Loucy (cell line): ENCODE measurements at regions not wholly inside any gene's neighbourhood (a gene's known extent, or its start where the extent isn't known, plus 50 kb on each side); places are given as distances from the start of the nearest gene placed in this dataset.

Source experiments
- H2AFZ ChIP-seq: fragments of 200-600 bp; sonication (generic); 2 replicates; pipeline ENCODE4 v1.6.0; 2016; ENCODE audit warnings: antibody characterized with exemption, mild to moderate bottlenecking, low read length, moderate library complexity
- H3F3A ChIP-seq: fragments of 200-600 bp; 2 replicates; pipeline ENCODE4 v1.6.0; 2016; ENCODE audit warnings: antibody characterized with exemption, low read depth, mild to moderate bottlenecking
- H3K27me3 ChIP-seq: fragments of 200-600 bp; sonication (generic); 2 replicates; pipeline ENCODE4 v1.6.1; 2014; ENCODE audit warnings: low read length, mild to moderate bottlenecking; ENCODE audit not compliant: insufficient read depth, poor library complexity, severe bottlenecking
- H3K36me3 ChIP-seq: fragments of 200-600 bp; sonication (generic); 2 replicates; pipeline ENCODE4 v1.6.1; 2016; ENCODE audit warnings: low read length; ENCODE audit not compliant: insufficient read depth
- H3K4me1 ChIP-seq: fragments of 200-600 bp; sonication (generic); 2 replicates; pipeline ENCODE4 v1.5.1; 2014; ENCODE audit warnings: low read length, mild to moderate bottlenecking; ENCODE audit not compliant: insufficient read depth, poor library complexity, severe bottlenecking
- H3K4me2 ChIP-seq: fragments of 200-600 bp; sonication (generic); 2 replicates; pipeline ENCODE4 v1.6.0; 2014; ENCODE audit warnings: antibody characterized with exemption, low read length, low read depth, mild to moderate bottlenecking; ENCODE audit not compliant: poor library complexity, severe bottlenecking
- H3K4me3 ChIP-seq: fragments of 200-600 bp; sonication (generic); 2 replicates; pipeline ENCODE4 v1.5.1; 2014; ENCODE audit warnings: low read length, mild to moderate bottlenecking, mixed read lengths; ENCODE audit not compliant: poor library complexity, severe bottlenecking
- H3K79me2 ChIP-seq: fragments of 200-600 bp; sonication (generic); 2 replicates; pipeline ENCODE4 v1.6.1; 2014; ENCODE audit warnings: low read length; ENCODE audit not compliant: insufficient read depth
- H3K9ac ChIP-seq: fragments of 200-600 bp; sonication (generic); 2 replicates; pipeline ENCODE4 v1.6.0; 2014; ENCODE audit warnings: mild to moderate bottlenecking, low read depth, low read length, moderate library complexity; ENCODE audit not compliant: poor library complexity, severe bottlenecking
- H3K9me2 ChIP-seq: fragments of 200-600 bp; sonication (generic); replicated peaks from 2 replicates; pipeline ENCODE4 v1.6.1; 2016; ENCODE audit warnings: low read depth, low read length, mixed read lengths
- H3K9me3 ChIP-seq: fragments of 200-600 bp; sonication (generic); 2 replicates; pipeline ENCODE4 v1.6.1; 2014; ENCODE audit warnings: mild to moderate bottlenecking, antibody characterized with exemption, low read length, low read depth; ENCODE audit not compliant: insufficient read depth
- H4K20me1 ChIP-seq: fragments of 200-600 bp; sonication (generic); 2 replicates; pipeline ENCODE4 v1.6.0; 2014; ENCODE audit warnings: antibody characterized with exemption, low read length, mild to moderate bottlenecking; ENCODE audit not compliant: insufficient read depth, poor library complexity, severe bottlenecking
- EZH2phosphoT487 ChIP-seq: fragments of 200-600 bp; IDR thresholded peaks from 2 replicates; pipeline ENCODE4 v1.6.1; 2018; ENCODE audit warnings: antibody characterized with exemption, mild to moderate bottlenecking, moderate library complexity, borderline replicate concordance
- TF ChIP-seq, protein P1 (sequence below): fragments of 200-600 bp; sonication (generic); conservative IDR thresholded peaks from 2 replicates; pipeline ENCODE4 v1.5.1; 2014; ENCODE audit warnings: mild to moderate bottlenecking, antibody characterized with exemption, low read length

DNA sequence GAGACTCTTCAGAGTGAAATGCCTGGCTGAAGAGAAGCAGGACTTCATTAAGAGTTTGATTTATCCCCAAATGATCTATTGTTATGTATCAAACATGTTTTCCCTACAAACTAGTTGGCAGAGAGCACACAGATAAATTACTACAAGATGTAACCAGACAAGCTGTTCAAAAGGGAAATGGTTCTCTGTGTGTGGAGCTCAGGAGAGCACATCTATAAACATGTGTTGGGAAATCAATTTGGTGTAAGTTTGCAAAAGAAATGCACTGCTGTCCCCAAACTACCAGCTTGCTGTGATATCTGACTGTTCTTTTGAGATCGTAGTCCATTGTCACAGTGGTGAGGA, 159.2 kb downstream of the PAH start:
- Histone ChIP-seq H3K4me1 (no peaks in the 10 kb centered on the region), H3F3A (no peaks in the 10 kb centered on the region), H4K20me1 (no peaks in the 10 kb centered on the region), H2AFZ (no peak overlapping the region), H3K36me3 (no peaks in the 10 kb centered on the region), H3K9me3 (no peaks in the 10 kb centered on the region), H3K9me2 (0 out of 2 replicates have a peak, but pooled peaks cover 6% of the 10 kb centered on the region), H3K79me2 (no peaks in the 10 kb centered on the region), H3K27me3 (no peaks in the 10 kb centered on the region), H3K4me2 (no peak overlapping the region), H3K4me3 (no peak overlapping the region), H3K9ac (no peak overlapping the region)
- TF ChIP-seq EZH2phosphoT487: no peak
- TF ChIP-seq, protein P1, sequence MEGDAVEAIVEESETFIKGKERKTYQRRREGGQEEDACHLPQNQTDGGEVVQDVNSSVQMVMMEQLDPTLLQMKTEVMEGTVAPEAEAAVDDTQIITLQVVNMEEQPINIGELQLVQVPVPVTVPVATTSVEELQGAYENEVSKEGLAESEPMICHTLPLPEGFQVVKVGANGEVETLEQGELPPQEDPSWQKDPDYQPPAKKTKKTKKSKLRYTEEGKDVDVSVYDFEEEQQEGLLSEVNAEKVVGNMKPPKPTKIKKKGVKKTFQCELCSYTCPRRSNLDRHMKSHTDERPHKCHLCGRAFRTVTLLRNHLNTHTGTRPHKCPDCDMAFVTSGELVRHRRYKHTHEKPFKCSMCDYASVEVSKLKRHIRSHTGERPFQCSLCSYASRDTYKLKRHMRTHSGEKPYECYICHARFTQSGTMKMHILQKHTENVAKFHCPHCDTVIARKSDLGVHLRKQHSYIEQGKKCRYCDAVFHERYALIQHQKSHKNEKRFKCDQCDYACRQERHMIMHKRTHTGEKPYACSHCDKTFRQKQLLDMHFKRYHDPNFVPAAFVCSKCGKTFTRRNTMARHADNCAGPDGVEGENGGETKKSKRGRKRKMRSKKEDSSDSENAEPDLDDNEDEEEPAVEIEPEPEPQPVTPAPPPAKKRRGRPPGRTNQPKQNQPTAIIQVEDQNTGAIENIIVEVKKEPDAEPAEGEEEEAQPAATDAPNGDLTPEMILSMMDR: no peak

DNA sequence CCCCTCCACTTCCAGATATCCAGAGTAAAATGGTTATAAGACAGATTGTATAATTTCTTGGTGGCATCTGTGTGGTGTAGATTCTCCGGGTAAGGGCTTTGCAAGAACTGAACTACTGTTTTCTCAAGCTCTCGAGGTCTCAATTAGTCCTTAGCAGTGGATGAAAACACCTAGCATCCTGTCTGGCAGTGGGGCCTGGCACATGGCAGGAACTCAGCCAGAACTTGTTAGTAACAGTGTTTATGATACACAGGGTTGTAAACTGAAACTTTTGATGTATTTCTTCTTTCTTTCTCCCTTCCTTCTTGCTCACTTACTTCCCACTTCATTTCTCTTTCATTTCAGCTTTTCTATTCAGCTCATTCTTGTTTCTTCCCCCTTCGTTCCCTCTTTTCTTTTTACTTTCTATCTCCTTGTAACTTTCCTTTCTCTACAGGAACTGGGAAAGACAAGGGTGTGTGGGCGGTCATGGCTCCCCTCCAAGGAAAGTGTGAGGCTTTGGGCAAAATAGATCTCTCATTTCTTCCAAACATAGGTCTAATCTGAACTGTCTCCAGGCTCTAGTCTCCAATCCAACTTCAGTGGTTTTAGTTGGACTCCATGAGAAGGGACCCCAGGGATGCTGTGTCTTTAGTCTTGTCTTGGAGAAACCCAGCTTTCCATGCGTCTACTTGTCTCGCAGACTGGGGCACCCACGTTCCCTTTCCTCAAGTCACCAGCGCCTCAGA, 159.7 kb downstream of the PAH start:
- no peaks in the 10 kb centered on the region for H3K4me1 ChIP-seq
- H3K9me2 ChIP-seq: 0 out of 2 replicates have a peak, but pooled peaks cover 6% of the 10 kb centered on the region
- H3K4me3 ChIP-seq: no peak overlapping the region
- H2AFZ ChIP-seq: no peak overlapping the region
- no peak overlapping the region for H3K4me2 ChIP-seq
- H4K20me1 ChIP-seq: no peaks in the 10 kb centered on the region
- H3K36me3 ChIP-seq: no peaks in the 10 kb centered on the region
- H3K27me3 ChIP-seq: no peaks in the 10 kb centered on the region
- H3K9me3 ChIP-seq: no peaks in the 10 kb centered on the region
- no peaks in the 10 kb centered on the region for H3F3A ChIP-seq
- TF ChIP-seq EZH2phosphoT487: no peak
- TF ChIP-seq, protein P1: no peak
- H3K79me2 ChIP-seq: no peaks in the 10 kb centered on the region
- no peak overlapping the region for H3K9ac ChIP-seq

DNA sequence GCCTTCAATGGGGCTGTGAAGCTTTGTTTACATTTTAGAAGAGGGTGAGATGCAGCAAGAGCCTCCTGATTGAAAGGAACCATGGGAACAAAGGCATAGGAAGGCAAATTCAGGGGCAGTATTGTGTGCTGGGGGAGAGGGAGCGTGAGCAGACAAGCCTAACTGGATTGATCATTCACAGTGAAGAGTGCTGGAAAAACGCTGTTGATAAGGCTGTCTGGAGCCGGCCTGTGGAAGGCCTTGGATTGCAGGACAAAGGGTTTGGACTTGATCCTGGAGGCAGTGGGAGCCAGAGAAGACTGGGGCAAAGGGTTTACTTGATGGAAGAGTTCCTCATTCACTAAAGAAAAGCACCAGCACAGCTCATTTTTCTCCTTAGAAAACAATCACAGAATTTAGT, 160.5 kb downstream of the PAH start:
- Histone ChIP-seq H2AFZ (no peak overlapping the region), H3F3A (no peaks in the 10 kb centered on the region), H3K4me3 (no peak overlapping the region), H3K4me2 (no peak overlapping the region), H3K4me1 (no peaks in the 10 kb centered on the region), H3K36me3 (no peaks in the 10 kb centered on the region), H3K9me3 (no peaks in the 10 kb centered on the region), H3K27me3 (no peaks in the 10 kb centered on the region), H4K20me1 (no peaks in the 10 kb centered on the region), H3K79me2 (no peaks in the 10 kb centered on the region), H3K9me2 (0 out of 2 replicates have a peak, but pooled peaks cover 6% of the 10 kb centered on the region), H3K9ac (no peak overlapping the region)
- TF ChIP-seq EZH2phosphoT487: no peak
- TF ChIP-seq, protein P1: no peak
